ENCODE measurements at regions not wholly inside any gene's neighbourhood (a gene's known extent, or its start where the extent isn't known, plus 50 kb on each side); places are given as distances from the start of the nearest gene placed in this dataset.
"Not testable (repeated sequence)": the region's sequence is repeated elsewhere in the genome, so short reads cannot be mapped to it uniquely, and the experiment has no call there.

DNA sequence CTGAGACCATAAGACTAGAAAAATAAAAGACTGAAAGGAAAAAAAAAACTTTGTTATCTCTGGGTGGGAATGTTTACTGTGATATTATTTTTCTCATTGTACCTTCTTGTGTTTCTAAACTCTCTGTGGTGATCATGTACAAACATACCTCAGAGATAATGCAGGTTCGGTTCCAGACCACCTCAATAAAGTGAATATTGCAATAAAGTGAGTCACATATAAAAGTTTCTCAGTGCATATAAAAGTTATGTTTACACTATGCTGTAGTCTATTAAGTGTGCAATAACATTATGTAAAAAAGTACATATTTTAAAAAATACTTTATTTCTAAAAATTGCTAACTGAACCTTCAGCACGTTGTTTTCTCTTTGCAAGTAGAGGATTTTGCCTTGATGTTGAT, 137.5 kb downstream of the CENPF start:
- TF ChIP-seq, protein P1, sequence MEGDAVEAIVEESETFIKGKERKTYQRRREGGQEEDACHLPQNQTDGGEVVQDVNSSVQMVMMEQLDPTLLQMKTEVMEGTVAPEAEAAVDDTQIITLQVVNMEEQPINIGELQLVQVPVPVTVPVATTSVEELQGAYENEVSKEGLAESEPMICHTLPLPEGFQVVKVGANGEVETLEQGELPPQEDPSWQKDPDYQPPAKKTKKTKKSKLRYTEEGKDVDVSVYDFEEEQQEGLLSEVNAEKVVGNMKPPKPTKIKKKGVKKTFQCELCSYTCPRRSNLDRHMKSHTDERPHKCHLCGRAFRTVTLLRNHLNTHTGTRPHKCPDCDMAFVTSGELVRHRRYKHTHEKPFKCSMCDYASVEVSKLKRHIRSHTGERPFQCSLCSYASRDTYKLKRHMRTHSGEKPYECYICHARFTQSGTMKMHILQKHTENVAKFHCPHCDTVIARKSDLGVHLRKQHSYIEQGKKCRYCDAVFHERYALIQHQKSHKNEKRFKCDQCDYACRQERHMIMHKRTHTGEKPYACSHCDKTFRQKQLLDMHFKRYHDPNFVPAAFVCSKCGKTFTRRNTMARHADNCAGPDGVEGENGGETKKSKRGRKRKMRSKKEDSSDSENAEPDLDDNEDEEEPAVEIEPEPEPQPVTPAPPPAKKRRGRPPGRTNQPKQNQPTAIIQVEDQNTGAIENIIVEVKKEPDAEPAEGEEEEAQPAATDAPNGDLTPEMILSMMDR (IDR thresholded peaks at IDR 0.05; ENCODE audit: extremely low read depth, missing control alignments) = no peak
- DNase-seq (ENCODE audit: low spot score) = no peak

DNA sequence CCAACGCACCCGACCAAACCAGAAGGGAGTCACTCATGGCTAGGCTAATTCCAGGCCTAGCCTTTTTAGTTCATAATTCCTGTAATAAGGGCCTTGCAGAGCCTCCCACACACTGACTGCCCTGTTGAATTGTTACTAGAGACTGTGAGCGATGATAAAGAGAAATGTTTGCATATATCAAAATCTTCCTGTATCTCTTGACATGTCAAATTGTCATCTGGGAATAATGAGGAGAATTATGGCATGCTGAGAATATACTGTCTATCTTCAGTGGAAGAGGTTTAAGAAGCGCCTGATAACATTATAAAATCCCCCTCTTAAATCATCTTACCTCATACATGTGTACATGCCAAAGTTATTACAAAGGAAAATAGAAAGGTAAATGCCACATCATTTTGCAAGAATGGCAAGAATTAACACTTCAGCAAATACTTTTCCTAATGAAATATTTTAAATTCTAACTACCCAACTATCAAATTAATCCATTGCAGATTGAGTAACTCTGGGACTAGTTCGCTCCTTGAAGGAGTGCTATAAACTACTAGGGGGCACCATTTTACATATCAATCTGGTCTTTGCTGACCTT, 144.1 kb downstream of the CENPF start:
- TF ChIP-seq, protein P1 (IDR thresholded peaks at IDR 0.05; ENCODE audit: extremely low read depth, missing control alignments) = no peak
- DNase-seq (ENCODE audit: low spot score) = no peak

DNA sequence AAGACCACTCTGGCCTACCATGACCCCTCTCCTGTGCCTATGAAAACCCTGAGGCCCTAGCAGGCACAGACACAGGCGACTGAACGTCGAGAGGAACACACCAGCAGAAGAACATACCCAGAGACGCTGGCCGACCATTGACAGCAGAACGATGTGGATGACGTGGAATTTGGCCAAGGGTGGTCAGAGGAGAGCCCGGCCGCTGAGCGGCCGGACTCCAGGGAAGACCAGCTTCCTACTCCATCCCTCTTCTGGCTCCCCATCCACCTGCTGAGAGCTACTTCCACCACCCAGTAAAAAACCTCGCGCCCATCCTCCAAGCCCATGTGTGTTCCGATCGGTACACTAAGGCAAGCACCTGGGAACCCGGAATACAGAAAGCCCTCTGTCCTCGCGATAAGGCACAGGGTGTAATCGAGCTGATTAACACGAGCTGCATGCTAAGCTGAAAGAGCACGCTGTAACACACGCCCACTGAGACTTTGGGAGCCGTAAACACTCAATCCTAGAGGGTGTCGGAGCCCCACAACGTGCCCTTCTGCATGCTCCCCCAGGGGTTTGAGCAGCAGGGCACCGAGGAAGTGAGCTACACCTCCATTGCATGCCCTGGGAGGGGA, 150.3 kb downstream of the CENPF start:
- TF ChIP-seq, protein P1 (IDR thresholded peaks at IDR 0.05; ENCODE audit: extremely low read depth, missing control alignments) = no peak
- no peak for DNase-seq (ENCODE audit: low spot score)

DNA sequence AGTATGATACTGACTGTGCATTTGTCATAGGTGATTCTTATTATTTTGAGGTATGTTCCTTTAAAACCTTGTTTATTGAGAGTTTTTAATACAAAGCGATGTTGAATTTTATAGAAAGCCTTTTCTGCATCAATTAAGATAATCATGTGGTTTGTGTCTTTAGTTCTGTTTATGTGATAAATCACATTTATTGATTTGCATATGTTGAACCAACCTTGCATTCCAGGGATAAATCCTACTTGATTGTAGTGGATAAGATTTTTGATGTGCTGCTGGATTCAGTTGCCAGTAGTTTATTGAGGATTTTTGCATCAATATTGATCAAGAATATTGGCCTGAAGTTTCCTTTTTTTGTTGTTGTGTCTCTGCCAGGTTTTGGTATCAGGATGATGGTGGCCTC, 158.0 kb downstream of the CENPF start:
- no peak for DNase-seq (ENCODE audit: low spot score)
- TF ChIP-seq, protein P1 (IDR thresholded peaks at IDR 0.05; ENCODE audit: extremely low read depth, missing control alignments) = no peak

DNA sequence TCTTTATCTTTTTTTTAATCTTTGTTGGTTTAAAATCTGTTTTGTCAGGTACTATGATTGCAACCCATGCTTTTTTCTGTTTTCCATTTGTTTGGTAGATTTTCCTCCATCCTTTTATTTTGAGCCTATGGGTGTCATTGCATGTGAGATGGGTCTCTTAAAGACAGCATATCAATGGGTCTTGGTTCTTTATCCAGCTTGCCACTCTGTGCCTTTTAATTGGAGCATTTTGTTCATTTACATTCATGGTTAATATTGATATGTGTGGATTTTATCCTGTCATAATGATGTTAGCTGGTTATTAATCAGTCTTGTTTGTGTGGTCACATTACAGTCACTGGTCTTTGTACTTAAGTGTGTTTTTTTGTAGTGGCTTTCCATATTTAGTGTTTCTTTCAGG, 159.9 kb downstream of the CENPF start:
- TF ChIP-seq, protein P1 (IDR thresholded peaks at IDR 0.05; ENCODE audit: extremely low read depth, missing control alignments) = no peak

DNA sequence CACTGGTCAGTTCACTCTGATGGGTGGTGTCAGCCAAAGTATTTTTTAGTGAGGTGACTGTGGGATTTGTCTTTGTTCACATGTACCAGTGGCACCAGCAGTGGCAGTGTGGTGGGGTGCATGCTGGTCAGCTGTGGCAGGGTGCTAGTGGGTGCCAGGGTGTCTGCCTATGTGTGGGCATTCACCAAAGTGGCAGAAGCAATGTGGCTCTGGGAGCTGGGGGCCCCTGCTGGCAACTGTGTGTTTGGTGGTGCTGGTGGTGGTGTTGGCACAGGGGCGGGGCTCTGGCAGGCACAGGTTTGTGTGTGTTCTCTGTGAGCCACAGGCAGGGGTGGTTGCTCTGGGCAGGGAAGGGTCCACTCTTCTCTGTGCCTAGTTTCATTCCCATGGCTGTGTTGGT, 161.5 kb downstream of the CENPF start:
- no peak for DNase-seq (ENCODE audit: low spot score)
- TF ChIP-seq, protein P1 (IDR thresholded peaks at IDR 0.05; ENCODE audit: extremely low read depth, missing control alignments) = no peak

More for the DNA sequence above, 159.9 kb downstream of the CENPF start:
- no peak for DNase-seq (ENCODE audit: low spot score)

DNA sequence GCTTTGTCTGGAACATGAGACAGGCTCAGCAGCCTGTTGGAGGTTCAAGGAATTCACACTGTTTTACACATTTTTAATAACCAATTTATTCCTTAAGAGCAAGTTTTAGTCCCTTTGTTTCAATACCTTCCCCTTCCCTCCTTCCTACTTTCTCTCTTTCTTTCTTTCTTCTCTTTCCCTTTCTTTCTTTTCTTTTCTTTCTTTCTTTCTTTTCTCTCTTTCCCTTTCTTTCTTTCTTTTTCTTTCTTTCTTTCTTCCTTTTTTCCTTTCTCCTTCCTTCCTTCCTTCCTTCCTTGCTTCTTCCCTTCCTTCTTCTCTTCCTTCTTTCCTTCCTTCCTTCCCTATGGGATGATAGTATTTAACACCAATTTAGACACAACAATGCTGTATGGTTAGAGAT, 164.2 kb downstream of the CENPF start:
- TF ChIP-seq, protein P1 (IDR thresholded peaks at IDR 0.05; ENCODE audit: extremely low read depth, missing control alignments) = no peak
- no peak for DNase-seq (ENCODE audit: low spot score)

DNA sequence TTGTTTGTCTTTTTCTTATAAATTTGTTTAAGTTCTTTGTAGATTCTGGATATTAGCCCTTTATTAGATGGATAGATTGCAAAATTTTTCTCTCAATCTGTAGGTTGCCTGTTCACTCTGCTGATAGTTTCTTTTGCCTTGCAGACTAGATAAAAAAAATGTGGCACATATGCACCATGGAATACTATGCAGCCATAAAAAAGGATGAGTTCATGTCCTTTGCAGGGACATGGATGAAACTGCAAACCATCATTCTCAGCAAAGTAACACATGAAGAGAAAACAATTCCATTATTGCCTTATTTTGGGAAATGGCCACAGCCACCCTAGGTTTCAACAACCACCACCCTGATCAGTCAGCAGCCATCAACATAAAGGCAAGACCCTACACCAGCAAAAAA, 166.7 kb downstream of the CENPF start:
- DNase-seq (ENCODE audit: low spot score) = not testable (repeated sequence)

Measured in GM20000 (cell line).